ENCODE measurements at regions not wholly inside any gene's neighbourhood (a gene's known extent, or its start where the extent isn't known, plus 50 kb on each side); places are given as distances from the start of the nearest gene placed in this dataset.

- DNase-seq (no peak), ATAC-seq (no peak)
- Histone ChIP-seq H3K4me1 (ENCODE audit: low read depth) (no peaks in the 10 kb centered on the region), H3K4me3 (no peak overlapping the region), H3K9me3 (no peaks in the 10 kb centered on the region), H3K36me3 (ENCODE audit: low read depth) (no peaks in the 10 kb centered on the region)
- intact Hi-C loops (cut with DNase I, micrococcal nuclease): no loop called here
- TF ChIP-seq, protein P1, sequence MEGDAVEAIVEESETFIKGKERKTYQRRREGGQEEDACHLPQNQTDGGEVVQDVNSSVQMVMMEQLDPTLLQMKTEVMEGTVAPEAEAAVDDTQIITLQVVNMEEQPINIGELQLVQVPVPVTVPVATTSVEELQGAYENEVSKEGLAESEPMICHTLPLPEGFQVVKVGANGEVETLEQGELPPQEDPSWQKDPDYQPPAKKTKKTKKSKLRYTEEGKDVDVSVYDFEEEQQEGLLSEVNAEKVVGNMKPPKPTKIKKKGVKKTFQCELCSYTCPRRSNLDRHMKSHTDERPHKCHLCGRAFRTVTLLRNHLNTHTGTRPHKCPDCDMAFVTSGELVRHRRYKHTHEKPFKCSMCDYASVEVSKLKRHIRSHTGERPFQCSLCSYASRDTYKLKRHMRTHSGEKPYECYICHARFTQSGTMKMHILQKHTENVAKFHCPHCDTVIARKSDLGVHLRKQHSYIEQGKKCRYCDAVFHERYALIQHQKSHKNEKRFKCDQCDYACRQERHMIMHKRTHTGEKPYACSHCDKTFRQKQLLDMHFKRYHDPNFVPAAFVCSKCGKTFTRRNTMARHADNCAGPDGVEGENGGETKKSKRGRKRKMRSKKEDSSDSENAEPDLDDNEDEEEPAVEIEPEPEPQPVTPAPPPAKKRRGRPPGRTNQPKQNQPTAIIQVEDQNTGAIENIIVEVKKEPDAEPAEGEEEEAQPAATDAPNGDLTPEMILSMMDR (IDR thresholded peaks at IDR 0.05): no peak
Observed at GRCh38 chr17:33387406-33387805, 94.3 kb upstream of the ASIC2 start.

DNA sequence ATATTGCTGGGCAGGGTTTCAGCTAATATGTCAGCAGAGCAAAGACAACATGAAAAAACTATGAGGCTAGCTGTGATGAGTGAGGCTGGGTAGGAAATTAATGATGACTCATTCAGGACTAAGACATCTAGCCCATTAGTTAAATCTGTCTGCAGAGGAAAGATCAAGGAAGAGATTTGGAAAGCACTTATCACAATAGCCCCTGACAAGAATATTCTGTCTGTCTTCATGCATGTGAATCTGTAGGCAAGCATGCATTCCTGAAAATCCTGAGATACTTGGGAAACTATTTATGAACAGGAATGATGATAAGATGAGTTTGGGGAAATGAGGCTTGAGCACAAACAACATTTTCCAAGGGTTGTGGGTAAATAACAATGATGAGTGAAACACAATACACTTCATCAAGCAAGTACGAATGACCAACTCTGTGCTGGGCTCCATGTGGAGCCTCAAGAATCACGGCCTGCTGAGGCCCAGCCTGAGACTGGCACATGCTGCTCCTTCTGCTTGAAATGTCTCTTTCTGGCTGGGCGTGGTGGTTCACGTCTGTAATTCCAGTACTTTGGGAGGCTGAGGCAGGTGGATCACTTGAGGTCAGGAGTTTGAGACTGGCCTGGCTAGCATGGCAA, 96.5 kb upstream of the ASIC2 start:
- TF ChIP-seq, protein P1 (IDR thresholded peaks at IDR 0.05): no peak
- Histone ChIP-seq H3K4me1 (ENCODE audit: low read depth) (no peaks in the 10 kb centered on the region), H3K9me3 (no peaks in the 10 kb centered on the region), H3K4me3 (no peak overlapping the region), H3K36me3 (ENCODE audit: low read depth) (no peaks in the 10 kb centered on the region)
- intact Hi-C loops (cut with DNase I, micrococcal nuclease): no loop called here
- DNase-seq (no peak), ATAC-seq (no peak)

GRCh38 chr17:33390479-33391176, 97.5 kb upstream of the ASIC2 start:
- H3K4me1 ChIP-seq (ENCODE audit: low read depth): no peaks in the 10 kb centered on the region
- intact Hi-C loops (cut with DNase I, micrococcal nuclease): no loop called here
- TF ChIP-seq, protein P1 (IDR thresholded peaks at IDR 0.05): no peak
- H3K36me3 ChIP-seq (ENCODE audit: low read depth): no peaks in the 10 kb centered on the region
- DNase-seq (no peak), ATAC-seq (no peak)
- no peak overlapping the region for H3K4me3 ChIP-seq
- no peaks in the 10 kb centered on the region for H3K9me3 ChIP-seq

DNA sequence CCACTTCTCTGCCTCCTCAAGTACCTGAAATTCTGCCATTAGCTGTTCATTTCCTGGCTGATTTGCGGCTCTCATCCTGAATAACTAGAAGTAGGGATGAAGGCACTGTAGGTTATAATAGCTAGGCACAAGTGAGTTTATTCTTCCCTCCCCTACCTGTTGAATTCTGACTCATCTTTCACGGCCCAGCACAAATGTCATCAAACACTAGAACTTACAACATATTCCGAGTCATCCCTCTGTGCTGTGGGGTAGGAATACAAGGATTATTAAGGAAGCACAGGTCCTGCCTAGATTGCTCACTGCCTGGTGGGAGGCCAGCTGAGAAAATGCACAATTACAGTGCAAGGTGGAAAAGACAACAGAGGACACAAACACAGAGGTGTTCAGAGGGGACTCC, 103.7 kb upstream of the ASIC2 start:
- DNase-seq (no peak), ATAC-seq (no peak)
- H3K4me1 ChIP-seq (ENCODE audit: low read depth): no peaks in the 10 kb centered on the region
- no peaks in the 10 kb centered on the region for H3K36me3 ChIP-seq (ENCODE audit: low read depth)
- H3K4me3 ChIP-seq: no peak overlapping the region
- TF ChIP-seq, protein P1 (IDR thresholded peaks at IDR 0.05): no peak
- H3K9me3 ChIP-seq: no peaks in the 10 kb centered on the region
- intact Hi-C loops (cut with DNase I, micrococcal nuclease): no loop called here

GRCh38 chr17:33398386-33398785, 105.3 kb upstream of the ASIC2 start:
- H3K4me3 ChIP-seq: no peak overlapping the region
- intact Hi-C loops (cut with DNase I, micrococcal nuclease): no loop called here
- ATAC-seq (no peak), DNase-seq (no peak)
- TF ChIP-seq, protein P1 (IDR thresholded peaks at IDR 0.05): no peak
- no peaks in the 10 kb centered on the region for H3K9me3 ChIP-seq
- no peaks in the 10 kb centered on the region for H3K4me1 ChIP-seq (ENCODE audit: low read depth)
- no peaks in the 10 kb centered on the region for H3K36me3 ChIP-seq (ENCODE audit: low read depth)
